HepG2 (cell line): ENCODE measurements at regions not wholly inside any gene's neighbourhood (a gene's known extent, or its start where the extent isn't known, plus 50 kb on each side); places are given as distances from the start of the nearest gene placed in this dataset.

Source experiments
- ATAC-seq: fragments of 200-7000 bp; cut with Tn5 transposase; 3 replicates; pipeline ENCODE4 v1.9.1; 2020; ENCODE audit warnings: mild to moderate bottlenecking, moderate library complexity
- BruUV-seq: library from RNA; stranded (reverse); fragments of 400-500 nt; replicated peaks from 2 replicates; lab custom pipeline; 2021; lab: Mats Ljungman, UMichigan
- CTCF ChIA-PET: fragments of 300-600 bp; formaldehyde crosslinking; extraction: SDS; loops from one replicate; lab custom pipeline; 2021; ENCODE audit warnings: low total read pairs, inconsistent platforms, low intra/inter-chr PET ratio; lab: Yijun Ruan, JAX
- POLR2A ChIA-PET: fragments of 350-600 bp; sonication (Branson Sonifier 250); formaldehyde crosslinking; loops from one replicate; lab custom pipeline; 2020; ENCODE audit warnings: antibody characterized with exemption, inconsistent platforms; lab: Yijun Ruan, JAX
- DNase-seq: peaks from one replicate; pipeline ENCODE4 v3.0.0-alpha.2; 2015; ENCODE audit warnings: low spot score
- FAIRE-seq: peaks from 3 replicates; lab custom pipeline; 2011; peaks lifted over from hg19 to GRCh38; lab: Jason Lieb, UNC
- H2AFZ ChIP-seq: one replicate; pipeline ENCODE4 v1.6.1; 2011; ENCODE audit warnings: low read length, inconsistent platforms
- H3K27ac ChIP-seq: fragments of 300-600 bp; 3 replicates; pipeline ENCODE4 v1.8.0; 2011; ENCODE audit warnings: mixed run types, mild to moderate bottlenecking, mixed read lengths, low read length, inconsistent platforms; ENCODE audit not compliant: insufficient read depth; ENCODE audit errors: extremely low read length
- H3K27me3 ChIP-seq, 2 experiments: fragments of 200-600 bp in 1 of 2; 2 replicates in 1 of 2; 3 replicates in 1 of 2; pipeline versions ENCODE4 v1.6.0 to v1.8.0; 2011; ENCODE audit warnings: low read length in 2 of 2, mild to moderate bottlenecking in 2 of 2, moderate library complexity in 2 of 2, inconsistent platforms in 1 of 2; ENCODE audit not compliant: insufficient read depth in 2 of 2, control insufficient read depth in 1 of 2
- H3K36me3 ChIP-seq, 2 experiments: fragments of 200-600 bp in 1 of 2; replicated peaks in 1 of 2; 2 replicates in 1 of 2; 3 replicates in 1 of 2; pipeline versions ENCODE4 v1.5.1 to v1.8.0; 2011; ENCODE audit warnings: low read length in 2 of 2, inconsistent platforms in 1 of 2; ENCODE audit not compliant: insufficient read depth in 2 of 2, control insufficient read depth in 1 of 2
- H3K4me1 ChIP-seq: 2 replicates; pipeline ENCODE4 v1.5.1; 2012; ENCODE audit warnings: low read length, inconsistent platforms; ENCODE audit not compliant: insufficient read depth
- H3K4me2 ChIP-seq: 2 replicates; pipeline ENCODE4 v1.6.0; 2011; ENCODE audit warnings: low read depth, low read length, inconsistent platforms
- H3K4me3 ChIP-seq, 3 experiments: fragments of 200-600 bp in 1 of 3; sonication (generic), shearing (Covaris generic) in 1 of 3; replicated peaks in 1 of 3; 2 replicates each; pipeline ENCODE4 v1.5.1; 2011 to 2016; ENCODE audit warnings: low read length in 3 of 3, inconsistent platforms in 2 of 3, low read depth in 2 of 3, mild to moderate bottlenecking in 2 of 3, control low read depth in 1 of 3, mixed read lengths in 1 of 3; ENCODE audit not compliant: insufficient read depth in 1 of 3
- H3K79me2 ChIP-seq: one replicate; pipeline ENCODE4 v1.6.1; 2011; ENCODE audit warnings: low read length, inconsistent platforms; ENCODE audit not compliant: insufficient read depth
- H3K9ac ChIP-seq: 2 replicates; pipeline ENCODE4 v1.6.0; 2011; ENCODE audit warnings: mild to moderate bottlenecking, low read depth, low read length, inconsistent platforms; ENCODE audit not compliant: insufficient read depth
- H3K9me3 ChIP-seq: 2 replicates; pipeline ENCODE4 v1.5.1; 2012; ENCODE audit warnings: mild to moderate bottlenecking, low read length
- H4K20me1 ChIP-seq: 2 replicates; pipeline ENCODE4 v1.6.0; 2011; ENCODE audit warnings: inconsistent platforms, mild to moderate bottlenecking, low read length, moderate library complexity; ENCODE audit not compliant: insufficient read depth
- BRF2 ChIP-seq: sonication (generic); formaldehyde crosslinking; IDR thresholded peaks from 2 replicates; pipeline ENCODE4 v1.8.1; 2022; ENCODE audit warnings: mild to moderate bottlenecking, missing genetic modification reagents
- JDP2 ChIP-seq: sonication (generic); formaldehyde crosslinking; IDR thresholded peaks from 2 replicates; pipeline ENCODE4 v1.8.1; 2022; ENCODE audit warnings: missing genetic modification reagents, borderline replicate concordance
- KLF9 ChIP-seq: IDR thresholded peaks from 2 replicates; pipeline ENCODE4 v1.6.1; 2016; ENCODE audit warnings: low read depth
- KMT2A ChIP-seq: sonication (generic); formaldehyde crosslinking; IDR thresholded peaks from 2 replicates; pipeline ENCODE4 v1.4.0; 2020; ENCODE audit warnings: missing genetic modification reagents
- MLX ChIP-seq: IDR thresholded peaks from 2 replicates; pipeline ENCODE4 v1.6.1; 2016
- PATZ1 ChIP-seq: sonication (generic); formaldehyde crosslinking; IDR thresholded peaks from 2 replicates; pipeline ENCODE4 v1.4.0; 2020; ENCODE audit warnings: missing genetic modification reagents
- POLR2AphosphoS2 ChIP-seq: IDR thresholded peaks from 2 replicates; pipeline ENCODE4 v1.6.1; 2011; ENCODE audit warnings: low read depth, low read length, improper control_type of control experiment
- TEAD2 ChIP-seq: sonication (generic); formaldehyde crosslinking; IDR thresholded peaks from 2 replicates; pipeline ENCODE4 v1.9.0; 2021; ENCODE audit warnings: missing genetic modification reagents
- ZBTB26 ChIP-seq: IDR thresholded peaks from 2 replicates; pipeline ENCODE4 v1.6.1; 2016; ENCODE audit warnings: missing compliant biosample characterization, missing genetic modification reagents, borderline replicate concordance
- ZNF326 ChIP-seq: sonication (generic); formaldehyde crosslinking; IDR thresholded peaks from 2 replicates; pipeline ENCODE4 v1.4.0; 2020; ENCODE audit warnings: missing genetic modification reagents, borderline replicate concordance
- WGBS: methylation state at CpG from one replicate; pipeline ENCODE4 v1.1.6; 2017; ENCODE audit warnings: low lambda C conversion rate; 5-methylcytosine and 5-hydroxymethylcytosine counted together
- in situ Hi-C: cut with HindIII; loops from 2 replicates; pipeline ENCODE4 v1.10.0; 2017; ENCODE audit warnings: low pct_unique_long_range_greater_than_20kb; ENCODE audit not compliant: extremely low pct_ligation_motif_present
- intact Hi-C: fragments of 100-400 bp; cut with micrococcal nuclease; formaldehyde crosslinking; loops from one replicate; pipeline ENCODE4 v1.10.0; 2022; ENCODE audit not compliant: unreplicated experiment

- Histone ChIP-seq H3K79me2 (no peaks in the 10 kb centered on the region), H3K36me3 (no peaks in the 10 kb centered on the region), H3K4me2 (no peak overlapping the region), H3K27me3 (no peaks in the 10 kb centered on the region), H4K20me1 (no peaks in the 10 kb centered on the region)
- intact Hi-C loops: no loop called here
- no TSS peak for BruUV-seq
- ChIA-PET POLR2A (no interaction called here), CTCF (no interaction called here)
- DNase-seq: no peak
- ATAC-seq: no peak
- no peak for TF ChIP-seq ZBTB26 (CRISPR knock-in tag)
- TF ChIP-seq MLX (CRISPR knock-in tag): no peak
- TF ChIP-seq KLF9: no peak
- TF ChIP-seq ZNF326 (CRISPR knock-in tag): no peak
- TF ChIP-seq PATZ1 (CRISPR knock-in tag): no peak
- TF ChIP-seq BRF2 (CRISPR knock-in tag): no peak
- TF ChIP-seq KMT2A (CRISPR knock-in tag): no peak
- TF ChIP-seq JDP2: no peak
- TF ChIP-seq TEAD2 (CRISPR knock-in tag): no peak
- no peak for TF ChIP-seq POLR2AphosphoS2
- TF ChIP-seq, all 625 proteins: peak for 0
- in situ Hi-C loops: no loop called here
- no peak overlapping the region for H2AFZ ChIP-seq
- no peaks in the 10 kb centered on the region for H3K9me3 ChIP-seq
- FAIRE-seq: no peak
- no peak overlapping the region for H3K27ac ChIP-seq
- 60% methylated on average over 2 of the region's 2 CpGs for WGBS
- H3K9ac ChIP-seq: no peak overlapping the region
- H3K4me1 ChIP-seq: no peaks in the 10 kb centered on the region
- no peak overlapping the region for H3K4me3 ChIP-seq
These were observed 221.0 kb downstream of the ANKRD50 start for GRCh38 chr4:124491361-124492145.
